ENCODE measurements at regions not wholly inside any gene's neighbourhood (a gene's known extent, or its start where the extent isn't known, plus 50 kb on each side); places are given as distances from the start of the nearest gene placed in this dataset.

- DNase-seq (ENCODE audit: low spot score) = no peak
Observed at GRCh38 chr2:156697906-156698305, 261.7 kb downstream of the GPD2 start.

DNA sequence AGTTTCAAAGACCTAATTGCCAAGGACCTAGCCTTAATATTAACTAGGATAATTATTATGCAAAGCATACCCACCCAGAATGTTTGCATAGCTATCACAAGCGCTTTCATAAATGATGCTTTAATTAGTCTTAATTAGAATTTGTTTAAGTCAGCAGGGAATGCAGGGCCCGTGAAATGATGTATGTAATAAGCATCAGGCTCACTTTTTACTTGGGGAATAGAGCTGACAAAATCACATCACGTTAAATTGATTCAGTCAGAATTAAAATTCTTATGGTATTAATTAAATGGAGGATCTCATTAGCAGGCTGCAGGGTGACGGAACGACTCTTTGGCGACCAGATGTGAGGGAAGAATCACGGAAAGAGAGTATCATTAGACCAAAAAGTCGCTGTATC, 264.5 kb downstream of the GPD2 start:
- no peak for DNase-seq (ENCODE audit: low spot score)

- no peak for DNase-seq (ENCODE audit: low spot score)
Observed at GRCh38 chr2:156702541-156702940, 266.4 kb downstream of the GPD2 start.

GRCh38 chr2:156703642-156704041, 267.5 kb downstream of the GPD2 start:
- DNase-seq (ENCODE audit: low spot score) = no peak

- DNase-seq (ENCODE audit: low spot score) = no peak
Observed at GRCh38 chr2:156704132-156704531, 268.0 kb downstream of the GPD2 start.

GRCh38 chr2:156704617-156705016, 268.4 kb downstream of the GPD2 start:
- no peak for DNase-seq (ENCODE audit: low spot score)

- no peak for DNase-seq (ENCODE audit: low spot score)
Observed at GRCh38 chr2:156706576-156706975, 270.4 kb downstream of the GPD2 start.

DNA sequence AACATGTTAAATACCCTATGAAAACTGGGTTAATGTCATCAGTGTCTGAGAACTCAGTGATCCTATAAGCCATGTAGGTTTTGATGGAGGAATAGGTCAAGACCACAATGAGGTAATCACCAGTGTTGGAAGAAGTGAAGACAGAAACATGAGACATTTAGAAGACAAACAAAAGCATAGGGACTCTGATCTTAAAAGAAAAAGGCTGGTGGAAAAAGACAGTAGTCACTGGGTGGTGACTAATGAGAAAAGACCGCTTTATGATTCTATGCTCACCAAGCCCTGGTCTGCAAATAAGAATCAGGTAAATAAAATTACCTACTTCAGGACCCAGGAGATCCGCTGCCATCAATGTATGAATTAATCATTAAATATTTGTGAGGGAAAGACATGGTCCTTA, 271.9 kb downstream of the GPD2 start:
- DNase-seq (ENCODE audit: low spot score) = no peak

GRCh38 chr2:156709091-156709490, 272.9 kb downstream of the GPD2 start:
- DNase-seq (ENCODE audit: low spot score) = no peak

GRCh38 chr2:156719036-156719435, 282.9 kb downstream of the GPD2 start:
- DNase-seq (ENCODE audit: low spot score) = no peak

GRCh38 chr2:156727867-156728266, 291.7 kb downstream of the GPD2 start:
- DNase-seq (ENCODE audit: low spot score) = no peak

- no peak for DNase-seq (ENCODE audit: low spot score)
Observed at GRCh38 chr2:156728328-156728727, 292.1 kb downstream of the GPD2 start.

- no peak for DNase-seq (ENCODE audit: low spot score)
Observed at GRCh38 chr2:156731506-156731905, 295.3 kb downstream of the GPD2 start.

- no peak for DNase-seq (ENCODE audit: low spot score)
Observed at GRCh38 chr2:156736950-156737349, 300.8 kb downstream of the GPD2 start.

- DNase-seq (ENCODE audit: low spot score) = no peak
Observed at GRCh38 chr2:156739301-156739700, 303.1 kb downstream of the GPD2 start.

- DNase-seq (ENCODE audit: low spot score) = no peak
Observed at GRCh38 chr2:156745619-156746018, 309.4 kb downstream of the GPD2 start.

- no peak for DNase-seq (ENCODE audit: low spot score)
Observed at GRCh38 chr2:156748221-156748620, 312.0 kb downstream of the GPD2 start.

GRCh38 chr2:156752042-156752441, 315.9 kb downstream of the GPD2 start:
- DNase-seq (ENCODE audit: low spot score) = no peak

DNA sequence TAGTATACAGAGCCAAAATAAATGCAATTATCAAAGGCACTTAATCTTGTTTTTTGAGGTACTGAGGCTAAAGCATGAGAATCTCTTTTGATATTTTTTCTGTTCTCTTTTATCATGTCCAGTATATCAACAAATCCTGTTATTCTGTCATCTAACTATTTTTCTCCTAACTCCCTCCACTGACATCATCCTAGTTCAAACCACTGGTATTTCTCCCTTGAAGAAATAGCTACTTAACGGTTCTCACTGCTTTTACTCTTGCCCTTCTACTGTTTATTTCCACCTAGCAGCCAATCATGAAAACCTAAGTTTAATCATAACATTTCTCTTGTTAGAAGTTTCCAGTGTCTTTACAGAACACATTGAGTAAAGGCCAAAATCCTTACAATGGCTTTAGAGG, 317.6 kb downstream of the GPD2 start:
- DNase-seq (ENCODE audit: low spot score) = no peak

- DNase-seq (ENCODE audit: low spot score) = no peak
Observed at GRCh38 chr2:156756516-156756915, 320.3 kb downstream of the GPD2 start.

- DNase-seq (ENCODE audit: low spot score) = no peak
Observed at GRCh38 chr2:156763174-156763573, 327.0 kb downstream of the GPD2 start.

DNA sequence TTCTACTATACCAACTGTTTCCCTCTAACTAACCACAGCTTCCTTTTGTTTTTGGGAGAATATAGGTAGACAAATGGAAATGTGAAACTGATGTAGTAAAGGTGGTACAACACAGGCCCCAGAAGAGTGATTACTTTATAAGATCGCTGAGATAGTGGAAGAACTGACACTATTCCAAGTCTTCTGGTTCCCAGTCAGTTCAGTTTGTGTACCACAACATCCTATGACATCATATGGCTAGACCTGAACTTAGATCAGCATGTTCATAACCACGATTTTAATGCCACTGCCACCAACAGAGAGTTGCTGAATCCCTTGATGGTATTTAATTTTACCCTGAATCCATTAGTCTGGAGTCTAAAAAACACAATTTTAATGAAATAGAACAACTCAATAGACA, 328.9 kb downstream of the GPD2 start:
- DNase-seq (ENCODE audit: low spot score) = no peak

DNA sequence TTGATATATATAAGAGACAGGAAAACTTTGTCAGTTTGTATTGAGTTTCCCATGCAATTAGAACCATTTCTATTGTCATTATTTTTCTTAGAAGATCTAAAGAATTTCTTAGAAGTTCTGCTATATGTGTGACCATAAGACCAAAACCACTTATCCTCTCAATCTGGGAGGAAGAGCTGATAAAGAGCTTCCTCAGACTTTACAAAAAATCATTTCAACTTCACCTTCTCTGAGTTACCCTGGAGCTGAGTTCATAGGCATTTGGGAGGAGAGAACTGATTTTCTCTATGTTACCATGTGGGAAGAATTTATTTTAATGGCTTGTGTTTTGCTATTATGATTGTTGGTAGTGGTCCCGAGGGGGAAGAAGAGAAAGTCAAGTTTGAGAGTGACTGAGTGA, 329.3 kb downstream of the GPD2 start:
- no peak for DNase-seq (ENCODE audit: low spot score)

DNA sequence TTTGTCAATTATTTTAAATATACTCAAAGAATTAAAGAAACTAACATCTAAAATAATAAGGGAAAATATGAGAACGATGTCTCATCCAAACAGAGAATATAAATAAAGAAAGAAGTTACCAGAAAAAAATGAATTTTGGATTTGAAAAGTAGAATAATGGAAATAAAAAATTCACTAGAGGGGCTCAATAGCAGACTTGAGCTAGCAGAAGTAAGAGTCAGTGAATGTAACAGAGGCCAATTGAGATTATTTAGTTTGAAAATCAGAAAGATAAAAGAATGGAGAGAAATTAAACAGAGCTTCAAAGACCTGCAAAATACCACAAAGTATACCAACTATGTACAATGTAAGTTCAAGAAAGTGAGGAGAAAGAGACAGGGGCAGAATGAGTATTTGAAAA, 333.6 kb downstream of the GPD2 start:
- DNase-seq (ENCODE audit: low spot score) = no peak

GRCh38 chr2:156778916-156779315, 342.7 kb downstream of the GPD2 start:
- DNase-seq (ENCODE audit: low spot score) = no peak
